Right atrium auricular region (tissue), 2 donors: ENCODE measurements at regions not wholly inside any gene's neighbourhood (a gene's known extent, or its start where the extent isn't known, plus 50 kb on each side); places are given as distances from the start of the nearest gene placed in this dataset.

Experiments used
- DNase-seq: peaks from one replicate; pipeline ENCODE4 v3.0.0-alpha.2; 2019; ENCODE audit warnings: low spot score
- H3K27ac ChIP-seq, 2 donors: fragments of 200-600 bp; sonication (generic); 1 replicate in 1 of 2; 2 replicates in 1 of 2; pipeline ENCODE4 v1.5.1; 2016 to 2019
- H3K27me3 ChIP-seq, 2 donors: fragments of 200-600 bp; sonication (generic); one replicate each; pipeline versions ENCODE4 v1.5.1 to v1.6.0; 2017 to 2019
- H3K36me3 ChIP-seq: fragments of 200-600 bp; sonication (generic); one replicate; pipeline ENCODE4 v1.5.1; 2016
- H3K4me1 ChIP-seq, 2 donors: fragments of 200-600 bp; sonication (generic); one replicate each; pipeline versions ENCODE4 v1.5.1 to v1.6.0; 2017 to 2019
- H3K4me3 ChIP-seq, 2 donors: fragments of 200-600 bp; sonication (generic); 1 replicate in 1 of 2; 2 replicates in 1 of 2; pipeline ENCODE4 v1.5.1; 2017 to 2019; ENCODE audit warnings: mild to moderate bottlenecking in 1 of 2, moderate library complexity in 1 of 2
- H3K9me3 ChIP-seq, 2 donors: fragments of 200-600 bp; sonication (generic); one replicate each; pipeline ENCODE4 v1.5.1; 2019
- TF ChIP-seq, protein P1 (sequence below), 2 donors: fragments of 200-600 bp; sonication (generic); IDR thresholded peaks; one replicate each; pipeline ENCODE4 v1.5.1; 2019; ENCODE audit warnings: antibody characterized with exemption in 2 of 2

GRCh38 chr13:39100996-39101738, 62.9 kb downstream of the NHLRC3 start:
- H3K36me3 ChIP-seq = no peaks in the 10 kb centered on the region
- DNase-seq = no peak
- TF ChIP-seq, protein P1, sequence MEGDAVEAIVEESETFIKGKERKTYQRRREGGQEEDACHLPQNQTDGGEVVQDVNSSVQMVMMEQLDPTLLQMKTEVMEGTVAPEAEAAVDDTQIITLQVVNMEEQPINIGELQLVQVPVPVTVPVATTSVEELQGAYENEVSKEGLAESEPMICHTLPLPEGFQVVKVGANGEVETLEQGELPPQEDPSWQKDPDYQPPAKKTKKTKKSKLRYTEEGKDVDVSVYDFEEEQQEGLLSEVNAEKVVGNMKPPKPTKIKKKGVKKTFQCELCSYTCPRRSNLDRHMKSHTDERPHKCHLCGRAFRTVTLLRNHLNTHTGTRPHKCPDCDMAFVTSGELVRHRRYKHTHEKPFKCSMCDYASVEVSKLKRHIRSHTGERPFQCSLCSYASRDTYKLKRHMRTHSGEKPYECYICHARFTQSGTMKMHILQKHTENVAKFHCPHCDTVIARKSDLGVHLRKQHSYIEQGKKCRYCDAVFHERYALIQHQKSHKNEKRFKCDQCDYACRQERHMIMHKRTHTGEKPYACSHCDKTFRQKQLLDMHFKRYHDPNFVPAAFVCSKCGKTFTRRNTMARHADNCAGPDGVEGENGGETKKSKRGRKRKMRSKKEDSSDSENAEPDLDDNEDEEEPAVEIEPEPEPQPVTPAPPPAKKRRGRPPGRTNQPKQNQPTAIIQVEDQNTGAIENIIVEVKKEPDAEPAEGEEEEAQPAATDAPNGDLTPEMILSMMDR (IDR thresholded peaks at IDR 0.05) = no peak

GRCh38 chr13:39102981-39103490, 64.8 kb downstream of the NHLRC3 start:
- Histone ChIP-seq H3K27ac (no peak overlapping the region), H3K27me3 (no peaks in the 10 kb centered on the region), H3K4me1 (no peaks in the 10 kb centered on the region), H3K4me3 (no peak overlapping the region), H3K36me3 (no peaks in the 10 kb centered on the region), H3K9me3 (no peaks in the 10 kb centered on the region)
- TF ChIP-seq, protein P1 (IDR thresholded peaks at IDR 0.05) = no peak
- DNase-seq = no peak

More at GRCh38 chr13:39100996-39101738, 62.9 kb downstream of the NHLRC3 start:
- no peaks in the 10 kb centered on the region for H3K27me3 ChIP-seq
- H3K27ac ChIP-seq = no peak overlapping the region
- H3K4me1 ChIP-seq = no peaks in the 10 kb centered on the region
- no peak overlapping the region for H3K4me3 ChIP-seq
- H3K9me3 ChIP-seq = no peaks in the 10 kb centered on the region

DNA sequence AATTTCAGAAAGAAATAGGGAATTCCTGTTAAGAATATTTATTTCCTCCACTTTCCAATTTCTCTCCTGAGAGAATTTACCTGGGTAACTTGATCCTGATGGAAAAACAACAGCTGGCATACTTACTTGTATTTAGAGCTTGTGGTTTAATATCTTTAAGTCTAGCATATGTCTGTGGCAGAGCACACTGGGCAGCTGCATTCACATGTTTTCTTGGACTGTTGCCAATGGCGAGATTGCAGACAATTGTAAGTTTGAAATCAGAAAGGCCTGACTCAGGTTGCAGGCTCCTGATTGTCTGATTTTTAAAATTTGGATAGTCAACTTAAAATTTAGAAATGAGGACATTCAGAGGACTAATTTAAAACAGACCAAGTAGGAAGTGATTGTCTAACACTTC, 66.9 kb downstream of the NHLRC3 start:
- H3K27ac ChIP-seq = no peak overlapping the region
- TF ChIP-seq, protein P1 (IDR thresholded peaks at IDR 0.05) = no peak
- no peak overlapping the region for H3K4me3 ChIP-seq
- no peaks in the 10 kb centered on the region for H3K9me3 ChIP-seq
- H3K4me1 ChIP-seq = no peaks in the 10 kb centered on the region
- H3K36me3 ChIP-seq = no peaks in the 10 kb centered on the region
- DNase-seq = no peak
- no peaks in the 10 kb centered on the region for H3K27me3 ChIP-seq

- DNase-seq = no peak
- no peaks in the 10 kb centered on the region for H3K27me3 ChIP-seq
- H3K36me3 ChIP-seq = no peaks in the 10 kb centered on the region
- no peak overlapping the region for H3K27ac ChIP-seq
- H3K9me3 ChIP-seq = no peaks in the 10 kb centered on the region
- H3K4me3 ChIP-seq = no peak overlapping the region
- H3K4me1 ChIP-seq = peaks cover 0 to under 1% of the 10 kb centered on the region in 2 donors
- TF ChIP-seq, protein P1 (IDR thresholded peaks at IDR 0.05) = no peak
These were observed 68.2 kb downstream of the NHLRC3 start for GRCh38 chr13:39106216-39107005.

GRCh38 chr13:39107561-39107960, 69.3 kb downstream of the NHLRC3 start:
- TF ChIP-seq, protein P1 (IDR thresholded peaks at IDR 0.05) = no peak
- Histone ChIP-seq H3K36me3 (no peaks in the 10 kb centered on the region), H3K4me1 (peaks cover 0 to 5% of the 10 kb centered on the region in 2 donors), H3K27me3 (no peaks in the 10 kb centered on the region), H3K27ac (no peak overlapping the region), H3K4me3 (no peak overlapping the region), H3K9me3 (peaks cover 0 to 5% of the 10 kb centered on the region in 2 donors)
- no peak for DNase-seq
